ENCODE measurements at regions not wholly inside any gene's neighbourhood (a gene's known extent, or its start where the extent isn't known, plus 50 kb on each side); places are given as distances from the start of the nearest gene placed in this dataset.

GRCh38 chr4:96264941-96265463, 425.1 kb downstream of the PDHA2 start:
- intact Hi-C loops (cut with DNase I; ENCODE audit: low total_unique reads): no loop called here
- 87 to 94% methylated on average over 2 of the region's 2 CpGs for WGBS, 2 donors
- no peak overlapping the region for H3K4me3 ChIP-seq (ENCODE audit: low read depth, poor library complexity, severe bottlenecking)
- no peak for DNase-seq (ENCODE audit: low spot score in 2 of 2)
- TF ChIP-seq CTCF (IDR thresholded peaks at IDR 0.05) (no peak), POLR2A (IDR thresholded peaks at IDR 0.05) (no peak)

GRCh38 chr4:96293806-96294205, 453.9 kb downstream of the PDHA2 start:
- WGBS, 2 donors: 81 to 85% methylated on average over 5 of the region's 5 CpGs
- no peak for DNase-seq (ENCODE audit: low spot score in 2 of 2)
- intact Hi-C loops (cut with DNase I; ENCODE audit: low total_unique reads): no loop called here
- H3K4me3 ChIP-seq (ENCODE audit: low read depth, poor library complexity, severe bottlenecking): no peak overlapping the region
- no peak for TF ChIP-seq POLR2A (IDR thresholded peaks at IDR 0.05)
- TF ChIP-seq CTCF (IDR thresholded peaks at IDR 0.05): no peak

- WGBS, 2 donors: 54 to 71% methylated on average over 4 of the region's 4 CpGs
- intact Hi-C loops (cut with DNase I; ENCODE audit: low total_unique reads): no loop called here
- no peak overlapping the region for H3K4me3 ChIP-seq (ENCODE audit: low read depth, poor library complexity, severe bottlenecking)
- TF ChIP-seq POLR2A (IDR thresholded peaks at IDR 0.05): no peak
- no peak for TF ChIP-seq CTCF (IDR thresholded peaks at IDR 0.05)
- no peak for DNase-seq (ENCODE audit: low spot score in 2 of 2)
Observed at GRCh38 chr4:96295143-96295741, 455.3 kb downstream of the PDHA2 start.

- WGBS, 2 donors: 82 to 83% methylated on average over 3 of the region's 3 CpGs
- intact Hi-C loops (cut with DNase I; ENCODE audit: low total_unique reads): no loop called here
- H3K4me3 ChIP-seq (ENCODE audit: low read depth, poor library complexity, severe bottlenecking): no peak overlapping the region
- no peak for DNase-seq (ENCODE audit: low spot score in 2 of 2)
- TF ChIP-seq CTCF (IDR thresholded peaks at IDR 0.05): no peak
- TF ChIP-seq POLR2A (IDR thresholded peaks at IDR 0.05): no peak
Observed at GRCh38 chr4:96301715-96302114, 461.8 kb downstream of the PDHA2 start.

- 19 to 34% methylated on average over 1 of the region's 1 CpG for WGBS, 2 donors
- intact Hi-C loops (cut with DNase I; ENCODE audit: low total_unique reads): no loop called here
- DNase-seq (ENCODE audit: low spot score in 2 of 2): no peak
- no peak overlapping the region for H3K4me3 ChIP-seq (ENCODE audit: low read depth, poor library complexity, severe bottlenecking)
- TF ChIP-seq POLR2A (IDR thresholded peaks at IDR 0.05) (no peak), CTCF (IDR thresholded peaks at IDR 0.05) (no peak)
Observed at GRCh38 chr4:96305030-96305429, 465.1 kb downstream of the PDHA2 start.
